ENCODE measurements at regions not wholly inside any gene's neighbourhood (a gene's known extent, or its start where the extent isn't known, plus 50 kb on each side); places are given as distances from the start of the nearest gene placed in this dataset.
A peak's percentile ranks its signal among the peaks of the same experiment; 100 is the strongest.
"Not testable (repeated sequence)": the region's sequence is repeated elsewhere in the genome, so short reads cannot be mapped to it uniquely, and the experiment has no call there.

DNA sequence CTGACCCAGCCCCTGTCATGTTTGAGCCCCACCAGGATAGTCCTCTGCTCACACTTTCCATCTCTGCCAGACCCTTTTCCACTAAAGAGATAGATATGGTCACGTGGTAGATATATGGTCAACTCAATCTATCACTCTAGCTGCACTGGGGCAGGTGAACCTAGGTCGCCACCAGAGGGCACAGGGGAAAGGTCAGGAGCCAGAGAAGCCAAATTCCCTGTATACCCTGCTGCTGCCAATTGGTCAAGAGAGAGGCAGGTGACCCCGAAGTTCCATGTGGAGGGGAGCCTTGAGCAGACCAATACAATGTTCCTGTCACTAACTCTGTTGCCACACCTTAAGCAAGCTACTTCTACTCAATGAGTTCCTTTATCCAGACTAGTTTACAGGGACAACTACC lies 101.1 kb upstream of the GALNT18 start:
- 0 out of 2 replicates have a peak, but pooled peaks have one; percentile 7 for TF ChIP-seq CTCF (IDR thresholded peaks at IDR 0.05; ENCODE audit: control insufficient read depth, extremely low read depth, insufficient read depth)
- DNase-seq (ENCODE audit: low read depth), result no peak
- no peak overlapping the region for H3K4me3 ChIP-seq (ENCODE audit: low read depth, low read length)

GRCh38 chr11:11722246-11722645 lies 100.4 kb upstream of the GALNT18 start:
- no peak for TF ChIP-seq CTCF (IDR thresholded peaks at IDR 0.05; ENCODE audit: control insufficient read depth, extremely low read depth, insufficient read depth)
- no peak for DNase-seq (ENCODE audit: low read depth)
- no peak overlapping the region for H3K4me3 ChIP-seq (ENCODE audit: low read depth, low read length)

DNA sequence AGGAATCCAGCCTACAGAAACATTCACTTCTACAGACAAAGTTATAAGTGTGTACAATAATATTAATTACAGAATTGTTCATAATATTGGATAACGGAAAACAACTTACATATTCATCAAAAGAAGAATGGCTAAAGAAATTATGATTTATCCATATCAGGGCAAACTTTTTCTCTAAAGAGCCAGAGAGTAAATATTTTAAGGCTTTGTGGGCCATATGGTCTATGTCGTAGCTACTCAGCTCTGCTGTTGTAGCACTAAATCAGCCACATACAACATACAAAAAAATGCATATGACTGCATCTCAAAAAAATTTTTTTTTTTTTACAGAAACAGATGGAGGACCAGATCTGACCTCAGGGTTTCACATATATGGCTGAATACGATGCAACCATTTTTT lies 96.7 kb upstream of the GALNT18 start:
- H3K4me3 ChIP-seq (ENCODE audit: low read depth, low read length), result no peak overlapping the region
- DNase-seq (ENCODE audit: low read depth), result no peak
- TF ChIP-seq CTCF (IDR thresholded peaks at IDR 0.05; ENCODE audit: control insufficient read depth, extremely low read depth, insufficient read depth), result no peak

DNA sequence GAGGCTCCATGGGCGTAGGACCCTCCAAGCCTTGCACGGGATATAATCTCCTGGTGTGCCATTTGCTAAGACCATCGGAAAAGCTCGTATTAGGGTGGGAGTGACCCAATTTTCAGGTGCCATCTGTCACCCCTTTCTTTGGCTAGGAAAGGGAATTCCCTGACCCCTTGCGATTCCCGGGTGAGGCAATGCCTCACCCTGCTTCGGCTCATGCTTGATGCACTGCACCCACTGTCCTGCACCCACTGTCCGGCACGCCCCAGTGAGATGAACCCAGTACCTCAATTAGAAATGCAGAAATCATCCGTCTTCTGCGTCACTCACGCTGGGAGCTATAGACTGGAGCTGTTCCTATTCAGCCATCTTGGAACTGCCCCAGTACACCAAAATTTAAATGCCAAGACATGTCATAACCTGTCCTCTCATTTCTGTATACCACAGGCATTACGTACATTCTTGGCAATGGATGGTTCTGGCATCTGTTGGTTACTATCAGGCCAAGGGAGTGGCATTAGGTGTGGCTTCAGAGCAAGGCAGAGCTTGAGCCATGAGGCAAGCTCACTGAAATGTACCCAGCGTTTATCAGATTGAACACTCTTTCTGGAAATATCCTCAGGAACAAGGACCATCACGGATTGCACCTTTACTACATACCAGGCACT lies 95.4 kb upstream of the GALNT18 start:
- H3K4me3 ChIP-seq (ENCODE audit: low read depth, low read length), result no peak overlapping the region
- peak; percentile 23 for DNase-seq (ENCODE audit: low read depth)
- TF ChIP-seq CTCF (IDR thresholded peaks at IDR 0.05; ENCODE audit: control insufficient read depth, extremely low read depth, insufficient read depth), result no peak

GRCh38 chr11:11715075-11715474 lies 93.3 kb upstream of the GALNT18 start:
- not testable (repeated sequence) for DNase-seq (ENCODE audit: low read depth); H3K4me3 ChIP-seq (ENCODE audit: low read depth, low read length)

GRCh38 chr11:11710556-11710955 lies 88.8 kb upstream of the GALNT18 start:
- no peak overlapping the region for H3K4me3 ChIP-seq (ENCODE audit: low read depth, low read length)
- no peak for DNase-seq (ENCODE audit: low read depth)
- no peak for TF ChIP-seq CTCF (IDR thresholded peaks at IDR 0.05; ENCODE audit: control insufficient read depth, extremely low read depth, insufficient read depth)

GRCh38 chr11:11709447-11710239 lies 87.8 kb upstream of the GALNT18 start:
- no peak for TF ChIP-seq CTCF (IDR thresholded peaks at IDR 0.05; ENCODE audit: control insufficient read depth, extremely low read depth, insufficient read depth)
- no peak for DNase-seq (ENCODE audit: low read depth)
- no peak overlapping the region for H3K4me3 ChIP-seq (ENCODE audit: low read depth, low read length)
